SK-N-SH treated with all-trans-retinoic acid at 6 μM for 48 hours (cell line): ENCODE measurements at regions not wholly inside any gene's neighbourhood (a gene's known extent, or its start where the extent isn't known, plus 50 kb on each side); places are given as distances from the start of the nearest gene placed in this dataset.

Experiments used
- ATAC-seq: fragments of 200-7000 bp; cut with Tn5 transposase; 3 replicates; pipeline ENCODE4 v1.9.1; 2020; ENCODE audit warnings: mild to moderate bottlenecking, moderate library complexity
- ARNTL ChIP-seq: fragments of 450-650 bp; formaldehyde crosslinking; IDR thresholded peaks from 2 replicates; pipeline ENCODE4 v1.5.0; 2020; ENCODE audit warnings: low read depth, mild to moderate bottlenecking, moderate library complexity, borderline replicate concordance
- BACH2 ChIP-seq: fragments of 250-450 bp; sonication (Bioruptor Pico); IDR thresholded peaks from 2 replicates; pipeline ENCODE4 v1.9.0; 2021; ENCODE audit warnings: mild to moderate bottlenecking, borderline replicate concordance
- CSDC2 ChIP-seq: fragments of 250-450 bp; sonication (Bioruptor Pico); IDR thresholded peaks from 2 replicates; pipeline ENCODE4 v1.5.0; 2020; ENCODE audit warnings: mild to moderate bottlenecking, moderate library complexity
- ESRRG ChIP-seq: fragments of 250-450 bp; sonication (Bioruptor Pico); IDR thresholded peaks from 2 replicates; pipeline ENCODE4 v1.6.1; 2021; ENCODE audit warnings: mild to moderate bottlenecking
- GLIS3 ChIP-seq: fragments of 250-450 bp; sonication (Bioruptor Pico); IDR thresholded peaks from 2 replicates; pipeline ENCODE4 v1.5.0; 2020; ENCODE audit warnings: mild to moderate bottlenecking, moderate library complexity
- ISL1 ChIP-seq: fragments of 250-450 bp; sonication (Bioruptor Pico); IDR thresholded peaks from 2 replicates; pipeline ENCODE4 v2.1.2; 2022; ENCODE audit warnings: mild to moderate bottlenecking, moderate library complexity
- OSR1 ChIP-seq: fragments of 250-450 bp; sonication (Bioruptor Pico); IDR thresholded peaks from 2 replicates; pipeline ENCODE4 v1.8.0; 2022; ENCODE audit warnings: moderate library complexity, mild to moderate bottlenecking, inconsistent platforms
- PPARA ChIP-seq: fragments of 250-450 bp; sonication (Bioruptor Pico); IDR thresholded peaks from 2 replicates; pipeline ENCODE4 v1.5.0; 2020; ENCODE audit warnings: mild to moderate bottlenecking, borderline replicate concordance
- RARB ChIP-seq: fragments of 250-450 bp; sonication (Bioruptor Pico); IDR thresholded peaks from 2 replicates; pipeline ENCODE4 v1.8.0; 2021; ENCODE audit warnings: mild to moderate bottlenecking, moderate library complexity
- TCF4 ChIP-seq: fragments of 250-450 bp; sonication (Bioruptor Pico); IDR thresholded peaks from 2 replicates; pipeline ENCODE4 v1.8.0; 2021; ENCODE audit warnings: mild to moderate bottlenecking, moderate library complexity, borderline replicate concordance
- TOX ChIP-seq: fragments of 250-450 bp; sonication (Bioruptor Pico); IDR thresholded peaks from 2 replicates; pipeline ENCODE4 v1.8.0; 2021; ENCODE audit warnings: mild to moderate bottlenecking, moderate library complexity, borderline replicate concordance
- ZC3H10 ChIP-seq: fragments of 250-450 bp; sonication (Bioruptor Pico); IDR thresholded peaks from 2 replicates; pipeline ENCODE4 v1.5.1; 2021; ENCODE audit warnings: mild to moderate bottlenecking, moderate library complexity
- ZFP3 ChIP-seq: fragments of 250-450 bp; sonication (Bioruptor Pico); IDR thresholded peaks from 2 replicates; pipeline ENCODE4 v1.5.0; 2020; ENCODE audit warnings: mild to moderate bottlenecking, moderate library complexity
- ZFP30 ChIP-seq: fragments of 450-650 bp; formaldehyde crosslinking; IDR thresholded peaks from 2 replicates; pipeline ENCODE4 v1.5.0; 2022; ENCODE audit warnings: mild to moderate bottlenecking, moderate library complexity
- ZNF565 ChIP-seq: fragments of 450-650 bp; formaldehyde crosslinking; conservative IDR thresholded peaks from 2 replicates; pipeline ENCODE4 v1.5.0; 2020; ENCODE audit warnings: low read depth, mild to moderate bottlenecking, moderate library complexity
- ZNF70 ChIP-seq: fragments of 450-650 bp; formaldehyde crosslinking; IDR thresholded peaks from 2 replicates; pipeline ENCODE4 v1.5.0; 2020; ENCODE audit warnings: mild to moderate bottlenecking, moderate library complexity
- ZNF8 ChIP-seq: fragments of 450-650 bp; formaldehyde crosslinking; IDR thresholded peaks from 2 replicates; pipeline ENCODE4 v1.5.0; 2020; ENCODE audit warnings: mild to moderate bottlenecking, moderate library complexity
- TF ChIP-seq, protein P1 (sequence below): fragments of 250-450 bp; sonication (Bioruptor Pico); IDR thresholded peaks from 2 replicates; pipeline ENCODE4 v1.5.1; 2021; ENCODE audit warnings: mild to moderate bottlenecking, moderate library complexity
- TF ChIP-seq, protein P2 (sequence below): fragments of 250-450 bp; sonication (Bioruptor Pico); IDR thresholded peaks from 2 replicates; pipeline ENCODE4 v1.8.0; 2020; ENCODE audit warnings: mild to moderate bottlenecking, moderate library complexity, borderline replicate concordance
- TF ChIP-seq, protein P3 (sequence below): fragments of 250-450 bp; sonication (Bioruptor Pico); IDR thresholded peaks from 2 replicates; pipeline ENCODE4 v1.8.0; 2021; ENCODE audit warnings: low read depth, mild to moderate bottlenecking, moderate library complexity, borderline replicate concordance
- TF ChIP-seq, protein P4 (sequence below): fragments of 250-450 bp; sonication (Bioruptor Pico); IDR thresholded peaks from 2 replicates; pipeline ENCODE4 v1.5.0; 2020; ENCODE audit warnings: mild to moderate bottlenecking, moderate library complexity
- TF ChIP-seq, protein P5 (sequence below): fragments of 250-450 bp; sonication (Bioruptor Pico); IDR thresholded peaks from 2 replicates; pipeline ENCODE4 v1.5.1; 2020; ENCODE audit warnings: low read depth, mild to moderate bottlenecking, moderate library complexity

DNA sequence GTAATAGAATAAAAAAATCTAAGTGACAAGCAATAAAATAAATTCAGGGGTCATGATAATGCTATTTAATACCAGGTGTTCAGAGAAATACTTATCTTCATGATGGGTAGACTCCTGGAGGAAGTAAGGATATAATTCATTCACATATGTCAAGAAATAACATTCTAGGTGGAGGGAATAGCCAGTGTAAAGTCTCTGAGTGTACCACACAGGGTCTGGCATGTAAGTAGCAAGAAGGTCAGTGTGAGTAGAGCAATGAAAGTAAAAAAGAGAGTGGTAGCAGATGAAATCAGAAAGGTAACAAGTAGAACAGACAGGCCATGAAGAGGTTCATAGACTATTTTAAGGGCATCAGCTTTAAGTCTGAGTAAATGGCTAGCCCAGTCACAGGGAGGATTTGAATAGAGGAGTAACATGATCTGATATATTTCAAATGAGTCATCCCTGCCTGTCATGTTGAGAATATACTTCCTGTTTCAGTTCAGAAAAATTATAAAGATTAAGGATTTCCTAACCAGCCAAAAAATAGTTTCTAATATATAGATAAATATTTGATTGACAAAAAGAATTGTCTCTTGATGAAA is 519.9 kb downstream of the C12orf50 start:
- TF ChIP-seq, protein P1, sequence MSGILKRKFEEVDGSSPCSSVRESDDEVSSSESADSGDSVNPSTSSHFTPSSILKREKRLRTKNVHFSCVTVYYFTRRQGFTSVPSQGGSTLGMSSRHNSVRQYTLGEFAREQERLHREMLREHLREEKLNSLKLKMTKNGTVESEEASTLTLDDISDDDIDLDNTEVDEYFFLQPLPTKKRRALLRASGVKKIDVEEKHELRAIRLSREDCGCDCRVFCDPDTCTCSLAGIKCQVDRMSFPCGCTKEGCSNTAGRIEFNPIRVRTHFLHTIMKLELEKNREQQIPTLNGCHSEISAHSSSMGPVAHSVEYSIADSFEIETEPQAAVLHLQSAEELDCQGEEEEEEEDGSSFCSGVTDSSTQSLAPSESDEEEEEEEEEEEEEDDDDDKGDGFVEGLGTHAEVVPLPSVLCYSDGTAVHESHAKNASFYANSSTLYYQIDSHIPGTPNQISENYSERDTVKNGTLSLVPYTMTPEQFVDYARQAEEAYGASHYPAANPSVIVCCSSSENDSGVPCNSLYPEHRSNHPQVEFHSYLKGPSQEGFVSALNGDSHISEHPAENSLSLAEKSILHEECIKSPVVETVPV (CRISPR knock-in tag) = no peak
- TF ChIP-seq CSDC2 (CRISPR knock-in tag) (no peak), GLIS3 (no peak), BACH2 (CRISPR knock-in tag) (no peak), ZNF565 (CRISPR knock-in tag) (no peak), TCF4 (CRISPR knock-in tag) (no peak), TOX (CRISPR knock-in tag) (no peak)
- TF ChIP-seq, protein P2, sequence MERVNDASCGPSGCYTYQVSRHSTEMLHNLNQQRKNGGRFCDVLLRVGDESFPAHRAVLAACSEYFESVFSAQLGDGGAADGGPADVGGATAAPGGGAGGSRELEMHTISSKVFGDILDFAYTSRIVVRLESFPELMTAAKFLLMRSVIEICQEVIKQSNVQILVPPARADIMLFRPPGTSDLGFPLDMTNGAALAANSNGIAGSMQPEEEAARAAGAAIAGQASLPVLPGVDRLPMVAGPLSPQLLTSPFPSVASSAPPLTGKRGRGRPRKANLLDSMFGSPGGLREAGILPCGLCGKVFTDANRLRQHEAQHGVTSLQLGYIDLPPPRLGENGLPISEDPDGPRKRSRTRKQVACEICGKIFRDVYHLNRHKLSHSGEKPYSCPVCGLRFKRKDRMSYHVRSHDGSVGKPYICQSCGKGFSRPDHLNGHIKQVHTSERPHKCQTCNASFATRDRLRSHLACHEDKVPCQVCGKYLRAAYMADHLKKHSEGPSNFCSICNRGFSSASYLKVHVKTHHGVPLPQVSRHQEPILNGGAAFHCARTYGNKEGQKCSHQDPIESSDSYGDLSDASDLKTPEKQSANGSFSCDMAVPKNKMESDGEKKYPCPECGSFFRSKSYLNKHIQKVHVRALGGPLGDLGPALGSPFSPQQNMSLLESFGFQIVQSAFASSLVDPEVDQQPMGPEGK (CRISPR knock-in tag) = no peak
- TF ChIP-seq, protein P3, sequence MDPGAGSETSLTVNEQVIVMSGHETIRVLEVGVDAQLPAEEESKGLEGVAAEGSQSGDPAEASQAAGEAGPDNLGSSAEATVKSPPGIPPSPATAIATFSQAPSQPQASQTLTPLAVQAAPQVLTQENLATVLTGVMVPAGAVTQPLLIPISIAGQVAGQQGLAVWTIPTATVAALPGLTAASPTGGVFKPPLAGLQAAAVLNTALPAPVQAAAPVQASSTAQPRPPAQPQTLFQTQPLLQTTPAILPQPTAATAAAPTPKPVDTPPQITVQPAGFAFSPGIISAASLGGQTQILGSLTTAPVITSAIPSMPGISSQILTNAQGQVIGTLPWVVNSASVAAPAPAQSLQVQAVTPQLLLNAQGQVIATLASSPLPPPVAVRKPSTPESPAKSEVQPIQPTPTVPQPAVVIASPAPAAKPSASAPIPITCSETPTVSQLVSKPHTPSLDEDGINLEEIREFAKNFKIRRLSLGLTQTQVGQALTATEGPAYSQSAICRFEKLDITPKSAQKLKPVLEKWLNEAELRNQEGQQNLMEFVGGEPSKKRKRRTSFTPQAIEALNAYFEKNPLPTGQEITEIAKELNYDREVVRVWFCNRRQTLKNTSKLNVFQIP (CRISPR knock-in tag) = no peak
- peak; percentile 95 for ATAC-seq

DNA sequence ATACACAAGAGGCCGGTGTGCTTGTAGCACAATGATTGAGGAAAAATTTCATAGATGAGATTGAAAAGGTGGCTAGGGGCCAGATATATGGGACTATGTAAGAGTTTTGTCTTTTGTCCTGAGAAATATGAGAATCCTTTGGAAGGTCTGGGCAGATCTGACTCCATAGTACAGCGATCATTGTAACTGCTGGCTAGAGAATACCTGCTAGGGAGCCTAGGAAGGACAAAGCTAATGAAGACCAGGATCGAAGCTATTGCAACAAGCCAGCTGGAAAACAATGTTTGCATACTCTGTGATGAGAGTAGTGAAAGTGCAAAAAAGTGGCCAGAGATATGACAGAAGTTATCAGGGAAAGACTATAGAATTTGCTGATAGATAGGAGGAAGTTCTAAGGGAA is 537.6 kb downstream of the C12orf50 start:
- TF ChIP-seq CSDC2 (CRISPR knock-in tag) = no peak
- ATAC-seq = no peak

DNA sequence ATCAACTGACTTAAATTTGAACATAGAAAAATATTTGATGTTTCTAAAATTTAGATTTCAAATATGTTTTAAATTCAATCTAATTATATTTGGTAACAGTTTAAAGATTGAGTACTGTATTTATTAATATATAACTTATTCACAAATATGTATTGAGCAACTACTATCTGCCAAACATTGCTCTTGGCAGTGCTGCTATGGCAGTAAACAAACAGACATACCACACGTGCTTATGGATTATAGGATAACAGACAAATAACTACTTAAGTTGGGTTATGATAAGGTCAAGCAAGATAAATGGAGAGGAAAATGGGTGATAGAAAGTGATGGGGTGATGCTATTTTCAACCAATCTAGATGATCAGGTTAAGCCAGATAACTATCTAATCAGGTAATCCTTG is 538.1 kb downstream of the C12orf50 start:
- no peak for TF ChIP-seq ZNF70
- TF ChIP-seq ESRRG = no peak
- TF ChIP-seq ZFP30 (CRISPR knock-in tag) = no peak
- no peak for TF ChIP-seq RARB
- no peak for TF ChIP-seq GLIS3
- TF ChIP-seq, protein P4, sequence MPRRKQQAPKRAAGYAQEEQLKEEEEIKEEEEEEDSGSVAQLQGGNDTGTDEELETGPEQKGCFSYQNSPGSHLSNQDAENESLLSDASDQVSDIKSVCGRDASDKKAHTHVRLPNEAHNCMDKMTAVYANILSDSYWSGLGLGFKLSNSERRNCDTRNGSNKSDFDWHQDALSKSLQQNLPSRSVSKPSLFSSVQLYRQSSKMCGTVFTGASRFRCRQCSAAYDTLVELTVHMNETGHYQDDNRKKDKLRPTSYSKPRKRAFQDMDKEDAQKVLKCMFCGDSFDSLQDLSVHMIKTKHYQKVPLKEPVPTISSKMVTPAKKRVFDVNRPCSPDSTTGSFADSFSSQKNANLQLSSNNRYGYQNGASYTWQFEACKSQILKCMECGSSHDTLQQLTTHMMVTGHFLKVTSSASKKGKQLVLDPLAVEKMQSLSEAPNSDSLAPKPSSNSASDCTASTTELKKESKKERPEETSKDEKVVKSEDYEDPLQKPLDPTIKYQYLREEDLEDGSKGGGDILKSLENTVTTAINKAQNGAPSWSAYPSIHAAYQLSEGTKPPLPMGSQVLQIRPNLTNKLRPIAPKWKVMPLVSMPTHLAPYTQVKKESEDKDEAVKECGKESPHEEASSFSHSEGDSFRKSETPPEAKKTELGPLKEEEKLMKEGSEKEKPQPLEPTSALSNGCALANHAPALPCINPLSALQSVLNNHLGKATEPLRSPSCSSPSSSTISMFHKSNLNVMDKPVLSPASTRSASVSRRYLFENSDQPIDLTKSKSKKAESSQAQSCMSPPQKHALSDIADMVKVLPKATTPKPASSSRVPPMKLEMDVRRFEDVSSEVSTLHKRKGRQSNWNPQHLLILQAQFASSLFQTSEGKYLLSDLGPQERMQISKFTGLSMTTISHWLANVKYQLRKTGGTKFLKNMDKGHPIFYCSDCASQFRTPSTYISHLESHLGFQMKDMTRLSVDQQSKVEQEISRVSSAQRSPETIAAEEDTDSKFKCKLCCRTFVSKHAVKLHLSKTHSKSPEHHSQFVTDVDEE = no peak
- no peak for TF ChIP-seq ZC3H10 (CRISPR knock-in tag)
- TF ChIP-seq ZNF565 (CRISPR knock-in tag) = no peak
- no peak for TF ChIP-seq ISL1 (CRISPR knock-in tag)
- TF ChIP-seq CSDC2 (CRISPR knock-in tag) = no peak
- TF ChIP-seq, protein P5, sequence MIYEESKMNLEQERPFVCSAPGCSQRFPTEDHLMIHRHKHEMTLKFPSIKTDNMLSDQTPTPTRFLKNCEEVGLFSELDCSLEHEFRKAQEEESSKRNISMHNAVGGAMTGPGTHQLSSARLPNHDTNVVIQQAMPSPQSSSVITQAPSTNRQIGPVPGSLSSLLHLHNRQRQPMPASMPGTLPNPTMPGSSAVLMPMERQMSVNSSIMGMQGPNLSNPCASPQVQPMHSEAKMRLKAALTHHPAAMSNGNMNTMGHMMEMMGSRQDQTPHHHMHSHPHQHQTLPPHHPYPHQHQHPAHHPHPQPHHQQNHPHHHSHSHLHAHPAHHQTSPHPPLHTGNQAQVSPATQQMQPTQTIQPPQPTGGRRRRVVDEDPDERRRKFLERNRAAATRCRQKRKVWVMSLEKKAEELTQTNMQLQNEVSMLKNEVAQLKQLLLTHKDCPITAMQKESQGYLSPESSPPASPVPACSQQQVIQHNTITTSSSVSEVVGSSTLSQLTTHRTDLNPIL (CRISPR knock-in tag) = no peak
- TF ChIP-seq, protein P3 (CRISPR knock-in tag) = no peak
- TF ChIP-seq ZFP3 (CRISPR knock-in tag) = no peak
- TF ChIP-seq, protein P1 (CRISPR knock-in tag) = no peak
- no peak for TF ChIP-seq ZNF8 (CRISPR knock-in tag)
- TF ChIP-seq ARNTL (CRISPR knock-in tag) = no peak
- no peak for TF ChIP-seq PPARA (CRISPR knock-in tag)
- TF ChIP-seq OSR1 (CRISPR knock-in tag) = no peak
- no peak for ATAC-seq
